B cell (primary cell): ENCODE measurements at regions not wholly inside any gene's neighbourhood (a gene's known extent, or its start where the extent isn't known, plus 50 kb on each side); places are given as distances from the start of the nearest gene placed in this dataset.

Source experiments
- ATAC-seq: fragments of 200-7000 bp; cut with Tn5 transposase; one replicate; pipeline ENCODE4 v1.10.0; 2021; ENCODE audit warnings: low read depth, mild to moderate bottlenecking, moderate number of reproducible peaks, moderate library complexity
- CTCF ChIA-PET: fragments of 350-600 bp; sonication (Branson Sonifier 250); formaldehyde crosslinking; loops from one replicate; lab custom pipeline; 2021; ENCODE audit warnings: antibody characterized with exemption, inconsistent platforms; lab: Charles Lee
- POLR2A ChIA-PET: fragments of 350-600 bp; sonication (Branson Sonifier 250); formaldehyde crosslinking; loops from one replicate; lab custom pipeline; 2021; ENCODE audit warnings: antibody characterized with exemption; lab: Charles Lee
- DNase-seq: peaks from one replicate; pipeline ENCODE4 v3.0.0; 2013
- H2AFZ ChIP-seq: 2 replicates; pipeline ENCODE4 v1.6.1; 2012; ENCODE audit warnings: mild to moderate bottlenecking, low read depth, low read length; ENCODE audit not compliant: insufficient read depth, poor library complexity, severe bottlenecking
- H3K27ac ChIP-seq, 2 donors: 1 replicate in 1 of 2; 2 replicates in 1 of 2; pipeline ENCODE4 v1.5.1; 2012 to 2013; ENCODE audit warnings: low read length in 2 of 2, mild to moderate bottlenecking in 2 of 2, moderate library complexity in 1 of 2
- H3K27me3 ChIP-seq, 4 experiments: fragments of 200-600 bp in 1 of 4; sonication (generic) in 1 of 4; replicated peaks in 1 of 4; 1 replicate in 2 of 4; 2 replicates in 2 of 4; pipeline versions ENCODE4 v1.6.1 to v1.7.0; 2013 to 2016; ENCODE audit warnings: low read length in 3 of 4, mild to moderate bottlenecking in 2 of 4, mixed read lengths in 1 of 4, moderate library complexity in 1 of 4; ENCODE audit not compliant: insufficient read depth in 4 of 4, control insufficient read depth in 3 of 4; ENCODE audit errors: control extremely low read depth in 1 of 4
- H3K36me3 ChIP-seq, 2 experiments: replicated peaks in 1 of 2; 1 replicate in 1 of 2; 2 replicates in 1 of 2; pipeline versions ENCODE4 v1.6.1 to v1.7.1; 2013; ENCODE audit warnings: low read length in 1 of 2; ENCODE audit not compliant: insufficient read depth in 2 of 2, control insufficient read depth in 1 of 2; ENCODE audit errors: control extremely low read depth in 1 of 2, extremely low read depth in 1 of 2
- H3K4me1 ChIP-seq, 2 donors: fragments of 200-600 bp in 1 of 2; sonication (generic) in 1 of 2; 1 replicate in 1 of 2; 2 replicates in 1 of 2; pipeline versions ENCODE4 v1.5.1 to v1.6.1; 2013 to 2017; ENCODE audit warnings: low read length in 2 of 2; ENCODE audit not compliant: control insufficient read depth in 2 of 2, insufficient read depth in 2 of 2
- H3K4me2 ChIP-seq: replicated peaks from 2 replicates; pipeline ENCODE3; 2012; ENCODE audit warnings: mild to moderate bottlenecking, low read depth, low read length; ENCODE audit not compliant: poor library complexity, severe bottlenecking
- H3K4me3 ChIP-seq, 5 experiments: fragments of 200-600 bp in 1 of 5; sonication (generic) in 1 of 5; 1 replicate in 3 of 5; 2 replicates in 2 of 5; pipeline versions ENCODE4 v1.5.1 to v1.7.0; 2011 to 2016; ENCODE audit warnings: low read length in 4 of 5, mild to moderate bottlenecking in 4 of 5, low read depth in 2 of 5, control low read depth in 1 of 5, moderate library complexity in 1 of 5; ENCODE audit not compliant: insufficient read depth in 1 of 5; ENCODE audit errors: control extremely low read depth in 1 of 5, extremely low read depth in 1 of 5
- H3K79me2 ChIP-seq: fragments of 200-600 bp; sonication (generic); one replicate; pipeline ENCODE4 v1.6.0; 2016; ENCODE audit warnings: low read length; ENCODE audit not compliant: control insufficient read depth, insufficient read depth
- H3K9ac ChIP-seq: fragments of 200-600 bp; sonication (generic); 2 replicates; pipeline ENCODE4 v1.6.1; 2017; ENCODE audit warnings: mild to moderate bottlenecking, low read length, moderate library complexity
- H3K9me3 ChIP-seq, 3 donors: one replicate each; pipeline versions ENCODE4 v1.6.1 to v1.7.1; 2013; ENCODE audit warnings: low read length in 2 of 3; ENCODE audit not compliant: control insufficient read depth in 2 of 3, insufficient read depth in 1 of 3; ENCODE audit errors: control extremely low read depth in 1 of 3
- H4K20me1 ChIP-seq: 2 replicates; pipeline ENCODE4 v1.6.0; 2012; ENCODE audit warnings: mild to moderate bottlenecking, low read length; ENCODE audit not compliant: insufficient read depth, control insufficient read depth, poor library complexity, severe bottlenecking
- H3K27ac Mint-ChIP-seq: one replicate; pipeline ENCODE4 v1.8.0; 2021; ENCODE audit warnings: mixed read lengths
- H3K27me3 Mint-ChIP-seq: one replicate; pipeline ENCODE4 v1.8.0; 2021; ENCODE audit warnings: mixed read lengths
- H3K4me1 Mint-ChIP-seq: one replicate; pipeline ENCODE4 v1.8.0; 2021; ENCODE audit warnings: mixed read lengths
- H3K4me3 Mint-ChIP-seq: one replicate; pipeline ENCODE4 v1.8.0; 2021; ENCODE audit warnings: mixed read lengths
- H3K9me3 Mint-ChIP-seq: one replicate; pipeline ENCODE4 v1.8.0; 2022; ENCODE audit warnings: mixed read lengths; ENCODE audit not compliant: insufficient read depth
- CTCF ChIP-seq: fragments of 200-600 bp; IDR thresholded peaks from one replicate; pipeline ENCODE4 v1.8.0; 2022; ENCODE audit warnings: antibody characterized with exemption, mild to moderate bottlenecking
- EZH2 ChIP-seq: IDR thresholded peaks from 2 replicates; pipeline ENCODE4 v1.6.1; 2012; ENCODE audit warnings: borderline replicate concordance, low read depth, mild to moderate bottlenecking, moderate library complexity, low read length; ENCODE audit not compliant: insufficient read depth, poor library complexity, severe bottlenecking
- WGBS: methylation state at CpG from one replicate; pipeline ENCODE4 v1.1.5; 2013; ENCODE audit warnings: missing lambda C conversion rate; ENCODE audit not compliant: insufficient coverage; 5-methylcytosine and 5-hydroxymethylcytosine counted together
- intact Hi-C: fragments of 100-400 bp; cut with micrococcal nuclease; formaldehyde crosslinking; loops from one replicate; pipeline ENCODE4 v1.10.0; 2022

GRCh38 chr2:33913071-33913616 is 314.0 kb upstream of the FAM98A start:
- Histone ChIP-seq H4K20me1 (no peaks in the 10 kb centered on the region), H3K4me1 (no peaks in the 10 kb centered on the region), H3K79me2 (no peaks in the 10 kb centered on the region), H2AFZ (no peak overlapping the region), H3K4me3 (no peak overlapping the region), H3K27ac (no peak overlapping the region), H3K27me3 (no peaks in the 10 kb centered on the region), H3K4me2 (no peak overlapping the region), H3K36me3 (no peaks in the 10 kb centered on the region), H3K9me3 (peaks cover 0 to 4% (median 0%) of the 10 kb centered on the region in 3 donors), H3K9ac (no peak overlapping the region)
- no CpG with 5 or more reads among the region's 1 CpG for WGBS
- DNase-seq, result no peak
- Mint-ChIP-seq H3K27me3 (no peaks in the 10 kb centered on the region), H3K9me3 (peaks cover 3% of the 10 kb centered on the region), H3K27ac (no peak overlapping the region), H3K4me1 (no peaks in the 10 kb centered on the region), H3K4me3 (no peak overlapping the region)
- TF ChIP-seq EZH2 (no peak), CTCF (no peak)
- CTCF ChIA-PET, result no interaction called here
- intact Hi-C loops, result no loop called here
- no peak for ATAC-seq
- POLR2A ChIA-PET, result no interaction called here

- H3K4me2 ChIP-seq, result no peak overlapping the region
- DNase-seq, result no peak
- CTCF ChIA-PET, result no interaction called here
- no peak overlapping the region for H3K9ac ChIP-seq
- 8% methylated on average over 1 of the region's 2 CpGs for WGBS
- no peak for ATAC-seq
- H3K79me2 ChIP-seq, result no peaks in the 10 kb centered on the region
- Mint-ChIP-seq H3K27ac (no peak overlapping the region), H3K27me3 (no peaks in the 10 kb centered on the region), H3K9me3 (peaks cover 3% of the 10 kb centered on the region), H3K4me1 (no peaks in the 10 kb centered on the region), H3K4me3 (no peak overlapping the region)
- no peak overlapping the region for H3K4me3 ChIP-seq
- no peak overlapping the region for H2AFZ ChIP-seq
- H3K9me3 ChIP-seq, result peaks cover 0 to 4% (median 0%) of the 10 kb centered on the region in 3 donors
- intact Hi-C loops, result no loop called here
- H3K36me3 ChIP-seq, result no peaks in the 10 kb centered on the region
- POLR2A ChIA-PET, result no interaction called here
- no peak overlapping the region for H3K27ac ChIP-seq
- H3K4me1 ChIP-seq, result no peaks in the 10 kb centered on the region
- TF ChIP-seq EZH2, result no peak
- no peak for TF ChIP-seq CTCF
- H3K27me3 ChIP-seq, result no peaks in the 10 kb centered on the region
- no peaks in the 10 kb centered on the region for H4K20me1 ChIP-seq
Measured at GRCh38 chr2:33911327-33911726, 312.2 kb upstream of the FAM98A start.
